Lung microvascular endothelial cell (primary cell): ENCODE measurements at regions not wholly inside any gene's neighbourhood (a gene's known extent, or its start where the extent isn't known, plus 50 kb on each side); places are given as distances from the start of the nearest gene placed in this dataset.
A peak's percentile ranks its signal among the peaks of the same experiment; 100 is the strongest.

ENCODE experiments used
- DNase-seq, 2 donors: peaks; one replicate each; pipeline versions ENCODE4 v3.0.0 to v3.0.0-alpha.2; 2010; ENCODE audit warnings: low read depth in 2 of 2

DNA sequence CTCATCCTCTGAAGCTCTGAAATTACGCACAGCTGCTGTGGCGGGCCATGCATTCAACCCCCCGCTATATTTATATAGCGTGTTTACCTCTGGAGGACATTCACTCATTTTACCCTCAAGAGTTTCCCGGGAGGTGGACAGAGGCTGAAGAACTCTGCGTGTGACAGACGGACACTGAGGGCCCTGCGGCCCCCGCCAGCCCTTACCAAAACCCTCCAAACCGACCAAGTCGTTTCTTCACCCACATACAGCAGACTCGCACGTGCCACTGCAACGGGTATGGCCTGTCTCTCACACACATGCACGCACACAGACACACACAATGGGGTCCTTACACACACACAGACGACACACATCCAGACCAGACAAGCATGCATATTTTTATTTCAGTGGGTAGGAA is 216.4 kb upstream of the FOXF1 start:
- no peak for DNase-seq

GRCh38 chr16:86294535-86295196 is 215.7 kb upstream of the FOXF1 start:
- DNase-seq, result no peak

GRCh38 chr16:86296256-86296655 is 214.1 kb upstream of the FOXF1 start:
- DNase-seq, result no peak

DNA sequence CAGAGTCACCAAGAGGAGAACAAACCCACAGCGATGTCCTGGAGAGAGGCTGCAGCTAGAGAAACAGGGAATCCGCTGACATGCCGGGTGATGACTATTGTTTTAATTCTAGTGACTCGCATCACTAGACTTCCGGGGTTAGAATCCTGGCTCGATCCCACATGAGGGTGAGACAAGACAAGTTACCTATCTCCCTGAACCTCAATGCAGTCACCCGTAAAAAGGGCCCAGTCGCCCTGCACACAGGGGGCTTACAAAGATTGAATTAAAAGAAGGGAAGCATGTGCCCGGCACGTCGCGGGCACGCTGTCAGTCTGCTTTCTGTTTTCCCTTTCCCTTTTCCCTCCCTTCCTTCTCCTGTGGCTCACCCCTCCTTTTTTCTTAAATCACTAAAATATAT is 212.9 kb upstream of the FOXF1 start:
- DNase-seq, result no peak

- peak in 1 of 2 donors; percentile 11 for DNase-seq
These were observed 212.2 kb upstream of the FOXF1 start for GRCh38 chr16:86297866-86298757.

DNA sequence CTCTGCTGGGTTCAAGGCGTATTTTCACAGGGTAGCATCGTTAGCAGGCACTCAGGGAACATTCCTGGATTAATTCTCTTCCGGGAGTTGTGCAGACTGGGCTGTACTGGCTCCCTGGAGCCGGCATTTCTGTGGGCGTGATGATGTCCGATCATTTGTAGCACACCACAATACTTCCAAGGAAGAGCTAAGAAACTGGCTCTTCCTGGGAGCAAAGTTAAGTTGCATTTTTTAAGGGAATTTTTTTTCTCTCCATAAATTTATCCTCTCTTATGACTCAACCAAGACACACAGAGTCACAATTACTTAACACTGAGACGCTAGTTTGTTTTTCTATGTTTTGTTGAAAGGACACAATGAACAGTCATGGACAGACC is 211.6 kb upstream of the FOXF1 start:
- no peak for DNase-seq

DNA sequence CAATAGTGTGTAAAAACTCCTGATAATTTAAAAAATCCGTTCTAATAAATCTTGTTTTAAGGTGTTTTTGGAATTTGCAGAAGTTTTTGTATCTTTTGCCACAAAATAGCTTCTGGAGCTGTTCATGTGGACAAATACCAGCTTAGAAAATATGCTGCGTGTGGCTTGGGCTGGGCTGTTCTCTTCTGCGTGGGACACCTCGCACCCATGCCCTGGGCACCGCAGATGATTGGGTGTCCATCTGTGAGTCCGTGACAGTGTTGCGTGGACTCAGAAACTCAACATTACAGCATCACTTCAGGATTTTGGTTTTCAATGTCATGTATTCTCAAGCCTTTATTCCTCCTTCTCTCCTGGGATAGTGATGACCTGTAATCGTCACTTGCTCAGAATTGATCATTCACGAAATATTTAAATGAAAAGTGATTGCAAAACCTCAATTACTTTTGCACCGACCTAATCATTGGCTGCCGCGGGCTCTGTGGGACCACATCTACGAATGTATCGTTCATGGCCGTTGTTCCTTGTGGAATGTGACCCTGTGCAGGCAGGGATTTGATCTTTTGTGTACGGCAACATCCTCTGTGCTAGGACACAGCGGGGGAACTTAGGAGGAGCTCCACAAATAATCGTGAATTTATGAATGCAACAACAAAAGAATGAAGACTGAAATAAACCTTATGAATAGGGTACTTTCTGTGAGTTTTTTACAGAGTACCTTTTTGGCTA is 210.3 kb upstream of the FOXF1 start:
- no peak for DNase-seq

DNA sequence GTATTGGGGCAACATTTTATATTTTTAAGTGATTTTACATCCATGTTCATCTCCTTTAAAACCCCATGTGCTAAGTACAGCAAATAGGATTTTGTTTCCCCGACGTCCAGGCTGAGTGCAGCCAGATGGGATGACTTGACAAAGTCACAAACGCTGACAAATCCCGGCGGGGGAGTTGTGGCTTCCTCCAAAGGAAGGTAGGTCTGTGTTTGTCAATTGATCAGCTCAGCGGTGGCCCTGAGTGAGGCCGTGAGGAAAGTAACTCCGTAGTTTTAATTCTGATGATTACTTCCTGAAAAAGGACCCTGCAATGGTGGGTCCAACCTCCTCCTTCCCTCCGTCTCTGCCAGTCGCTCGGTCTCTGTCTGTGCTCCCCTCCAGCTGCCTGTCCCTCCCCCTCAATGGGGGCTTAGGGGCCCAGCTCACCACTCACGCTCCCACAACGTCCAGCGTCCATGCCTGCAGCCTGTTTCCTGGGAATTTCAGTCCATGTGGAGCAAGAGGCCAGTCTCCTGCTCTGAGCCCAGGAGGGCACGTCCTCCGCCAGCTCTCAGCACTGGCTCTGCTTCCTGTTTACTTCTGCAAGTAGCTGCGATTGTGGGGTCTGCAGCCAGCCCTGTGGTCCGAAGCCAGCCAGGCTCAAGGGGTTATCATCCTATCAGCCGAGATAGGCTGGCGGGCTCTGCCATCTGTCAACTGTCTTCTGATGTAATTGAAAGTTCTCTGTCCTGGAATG is 209.4 kb upstream of the FOXF1 start:
- DNase-seq, result peak in 1 of 2 donors; percentile 58

GRCh38 chr16:86302421-86303109 is 207.8 kb upstream of the FOXF1 start:
- DNase-seq, result no peak

GRCh38 chr16:86303787-86304678 is 206.3 kb upstream of the FOXF1 start:
- DNase-seq, result peak in 1 of 2 donors; percentile 66

DNA sequence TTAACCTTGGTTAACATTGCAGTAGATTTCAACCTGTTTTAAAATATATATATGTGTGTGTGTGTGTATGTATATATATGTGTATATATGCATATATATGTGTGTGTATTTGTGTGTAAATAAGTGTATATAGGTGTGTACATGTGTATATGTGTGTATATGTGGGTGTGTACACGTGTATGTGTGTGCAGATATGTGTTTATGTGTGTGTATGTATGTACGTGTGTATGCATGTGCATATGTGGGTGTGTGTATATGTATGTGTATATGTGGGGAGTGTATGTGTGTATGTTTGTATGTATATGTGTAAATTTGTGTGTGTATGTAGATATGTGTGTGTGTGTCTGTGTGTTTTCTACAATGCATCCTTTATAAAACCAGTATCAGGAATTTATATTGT is 205.5 kb upstream of the FOXF1 start:
- no peak for DNase-seq

- DNase-seq, result no peak
These were observed 204.9 kb upstream of the FOXF1 start for GRCh38 chr16:86305440-86305839.

GRCh38 chr16:86306011-86306644 is 204.2 kb upstream of the FOXF1 start:
- no peak for DNase-seq

GRCh38 chr16:86306811-86307513 is 203.4 kb upstream of the FOXF1 start:
- DNase-seq, result peak in 1 of 2 donors; percentile 43

- DNase-seq, result peak in 1 of 2 donors; percentile 48
These were observed 202.8 kb upstream of the FOXF1 start for GRCh38 chr16:86307514-86307903.

DNA sequence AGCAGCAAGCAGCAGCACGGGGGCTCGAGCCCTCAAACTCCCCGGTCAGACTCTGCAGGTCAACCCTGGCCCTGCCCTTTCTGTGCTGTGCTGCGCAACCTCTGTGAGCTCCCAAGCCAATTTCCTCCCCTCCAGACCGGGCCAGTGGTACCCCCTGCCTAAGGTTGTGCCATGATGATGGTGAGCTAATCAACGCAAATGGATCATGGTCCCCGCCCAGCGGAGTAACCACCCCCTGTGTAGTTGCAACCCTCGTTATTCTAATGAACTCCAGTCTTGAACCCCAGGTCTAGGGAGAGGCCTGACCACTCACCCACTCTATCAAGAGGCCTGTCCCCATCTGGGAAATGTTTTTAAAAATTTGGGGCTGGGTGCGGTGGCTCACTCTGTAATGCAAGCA is 201.8 kb upstream of the FOXF1 start:
- no peak for DNase-seq

DNA sequence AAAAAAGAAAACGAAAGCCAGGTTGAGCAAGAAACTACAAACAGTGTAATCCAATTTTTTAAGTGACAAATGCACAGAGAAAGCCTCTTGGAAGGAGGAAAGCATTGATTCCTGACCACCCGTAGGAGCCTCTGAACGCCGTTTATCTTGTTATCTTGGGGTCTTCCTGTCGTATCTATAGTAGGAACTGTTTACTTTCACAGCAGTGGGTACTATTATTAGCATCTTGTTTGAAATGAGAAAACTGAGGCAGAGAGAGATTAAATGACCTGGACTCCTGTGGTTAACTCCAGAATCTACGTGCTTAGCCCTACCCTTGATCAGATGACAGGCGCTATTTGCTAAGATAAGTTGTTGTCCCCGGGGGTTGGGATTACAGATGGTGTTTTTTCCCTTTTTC is 196.7 kb upstream of the FOXF1 start:
- no peak for DNase-seq

DNA sequence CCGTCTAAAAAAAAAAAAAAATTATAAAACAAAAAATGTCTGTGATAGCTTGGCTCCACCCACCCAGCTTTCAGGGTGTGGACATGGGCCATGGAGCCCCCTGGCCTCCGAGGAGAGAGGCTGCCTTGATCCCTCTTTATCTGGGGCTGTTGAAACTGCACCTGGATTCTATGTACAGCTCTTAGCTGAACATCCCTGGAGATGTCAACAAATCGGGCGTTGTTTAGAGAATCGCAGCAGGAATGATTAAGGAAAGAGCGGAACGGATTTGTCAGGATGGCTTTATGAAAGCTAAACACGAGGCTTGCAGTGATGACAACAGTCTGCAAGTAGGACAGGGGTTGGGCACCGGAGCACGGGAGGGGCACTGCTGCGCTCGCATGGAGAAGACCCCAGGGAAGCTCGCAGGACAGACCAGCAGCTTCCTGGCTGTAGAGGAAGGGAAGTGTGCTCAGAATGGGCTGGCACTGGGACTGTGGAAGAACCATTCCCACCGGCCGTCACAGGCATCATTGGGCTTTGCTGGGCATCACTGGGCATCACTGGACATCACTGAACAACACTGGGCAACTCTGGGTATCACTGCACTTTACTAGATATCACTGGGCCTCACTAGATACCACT is 195.8 kb upstream of the FOXF1 start:
- no peak for DNase-seq
